ENCODE measurements at regions not wholly inside any gene's neighbourhood (a gene's known extent, or its start where the extent isn't known, plus 50 kb on each side); places are given as distances from the start of the nearest gene placed in this dataset.

DNA sequence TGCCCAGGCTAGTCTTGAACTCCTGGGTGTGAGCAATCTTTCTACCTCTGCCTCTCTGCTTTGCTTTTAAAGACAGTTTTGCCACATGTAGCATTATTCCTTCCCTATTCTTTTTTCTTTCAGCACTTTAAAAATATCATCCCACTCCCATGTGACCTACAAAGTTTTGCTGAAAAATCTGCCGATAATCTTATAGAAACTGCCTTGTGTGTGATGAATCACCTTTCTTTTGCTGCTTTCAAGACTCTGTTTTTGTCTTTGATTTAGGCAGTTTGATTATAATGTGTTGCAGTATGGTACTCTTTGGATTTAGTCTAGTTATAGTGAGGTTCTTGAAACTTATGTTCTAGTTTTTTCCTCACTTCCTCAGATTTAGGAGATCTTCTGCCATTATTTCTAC, 142.0 kb upstream of the KIF2B start:
- H3K4me3 ChIP-seq (ENCODE audit: low read depth, low read length), result no peak overlapping the region
- no peak for DNase-seq (ENCODE audit: low read depth)
- TF ChIP-seq, protein P1, sequence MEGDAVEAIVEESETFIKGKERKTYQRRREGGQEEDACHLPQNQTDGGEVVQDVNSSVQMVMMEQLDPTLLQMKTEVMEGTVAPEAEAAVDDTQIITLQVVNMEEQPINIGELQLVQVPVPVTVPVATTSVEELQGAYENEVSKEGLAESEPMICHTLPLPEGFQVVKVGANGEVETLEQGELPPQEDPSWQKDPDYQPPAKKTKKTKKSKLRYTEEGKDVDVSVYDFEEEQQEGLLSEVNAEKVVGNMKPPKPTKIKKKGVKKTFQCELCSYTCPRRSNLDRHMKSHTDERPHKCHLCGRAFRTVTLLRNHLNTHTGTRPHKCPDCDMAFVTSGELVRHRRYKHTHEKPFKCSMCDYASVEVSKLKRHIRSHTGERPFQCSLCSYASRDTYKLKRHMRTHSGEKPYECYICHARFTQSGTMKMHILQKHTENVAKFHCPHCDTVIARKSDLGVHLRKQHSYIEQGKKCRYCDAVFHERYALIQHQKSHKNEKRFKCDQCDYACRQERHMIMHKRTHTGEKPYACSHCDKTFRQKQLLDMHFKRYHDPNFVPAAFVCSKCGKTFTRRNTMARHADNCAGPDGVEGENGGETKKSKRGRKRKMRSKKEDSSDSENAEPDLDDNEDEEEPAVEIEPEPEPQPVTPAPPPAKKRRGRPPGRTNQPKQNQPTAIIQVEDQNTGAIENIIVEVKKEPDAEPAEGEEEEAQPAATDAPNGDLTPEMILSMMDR (conservative IDR thresholded peaks at IDR 0.05; ENCODE audit: low read depth, low read length), result no peak

DNA sequence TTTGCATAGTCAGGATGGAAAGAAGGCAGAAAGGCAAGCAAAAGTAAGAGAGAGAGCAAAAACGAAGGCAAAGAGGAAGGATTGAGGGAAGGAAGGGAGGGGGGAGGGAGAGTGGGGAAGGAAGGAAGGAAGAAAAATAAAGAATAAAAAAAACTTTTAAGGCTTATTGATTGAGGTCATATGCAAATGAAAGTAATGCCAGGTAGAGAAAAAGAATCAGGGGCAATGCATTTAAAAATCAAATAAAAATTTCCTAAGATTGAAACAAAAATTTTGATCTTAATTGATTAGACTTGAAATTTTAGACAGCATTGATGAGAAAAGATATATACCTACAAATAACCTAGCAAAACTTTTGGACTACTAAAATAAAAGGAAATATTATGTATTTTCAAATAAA, 153.9 kb upstream of the KIF2B start:
- no peak for DNase-seq (ENCODE audit: low read depth)
- H3K4me3 ChIP-seq (ENCODE audit: low read depth, low read length), result no peak overlapping the region
- TF ChIP-seq, protein P1 (conservative IDR thresholded peaks at IDR 0.05; ENCODE audit: low read depth, low read length), result no peak

DNA sequence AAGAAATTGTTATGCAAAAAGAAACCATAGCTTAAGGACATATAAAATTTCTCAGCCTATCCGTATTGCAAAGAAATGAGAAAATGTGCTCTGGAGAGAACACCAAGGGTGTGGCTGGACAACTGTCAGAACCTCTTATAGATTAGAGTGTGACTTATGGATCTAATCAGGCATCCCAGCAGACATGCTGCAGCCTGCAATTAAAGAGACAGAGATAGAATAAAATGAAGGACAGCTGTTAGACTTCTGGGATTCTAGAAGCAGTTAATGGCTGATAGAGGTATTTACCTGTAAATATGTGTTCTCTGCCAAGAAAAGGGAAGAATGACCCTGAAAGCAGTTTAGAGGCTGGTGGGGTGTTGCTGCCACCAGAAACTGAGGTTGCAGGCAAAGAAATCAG, 160.1 kb upstream of the KIF2B start:
- H3K4me3 ChIP-seq (ENCODE audit: low read depth, low read length), result no peak overlapping the region
- DNase-seq (ENCODE audit: low read depth), result no peak
- TF ChIP-seq, protein P1 (conservative IDR thresholded peaks at IDR 0.05; ENCODE audit: low read depth, low read length), result no peak

DNA sequence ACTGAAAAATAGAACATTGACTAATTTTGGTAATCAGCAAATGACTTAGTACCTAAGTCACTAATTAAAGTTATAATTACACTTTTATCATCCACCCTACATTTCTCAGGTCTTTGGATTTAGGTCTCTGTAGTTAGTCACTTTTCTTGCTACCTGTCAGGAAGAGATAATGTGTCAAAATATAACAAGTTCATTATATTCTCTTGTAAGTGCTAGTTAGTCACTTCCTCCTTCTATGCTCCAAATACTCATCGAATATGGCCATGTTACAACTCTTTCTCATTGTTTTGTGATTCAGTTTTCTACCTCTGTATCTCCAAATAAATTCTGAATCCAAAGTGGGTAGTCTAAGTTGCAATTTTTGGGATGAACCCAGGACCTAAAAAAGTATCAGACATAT, 163.5 kb upstream of the KIF2B start:
- TF ChIP-seq, protein P1 (conservative IDR thresholded peaks at IDR 0.05; ENCODE audit: low read depth, low read length), result no peak
- no peak for DNase-seq (ENCODE audit: low read depth)
- H3K4me3 ChIP-seq (ENCODE audit: low read depth, low read length), result no peak overlapping the region

DNA sequence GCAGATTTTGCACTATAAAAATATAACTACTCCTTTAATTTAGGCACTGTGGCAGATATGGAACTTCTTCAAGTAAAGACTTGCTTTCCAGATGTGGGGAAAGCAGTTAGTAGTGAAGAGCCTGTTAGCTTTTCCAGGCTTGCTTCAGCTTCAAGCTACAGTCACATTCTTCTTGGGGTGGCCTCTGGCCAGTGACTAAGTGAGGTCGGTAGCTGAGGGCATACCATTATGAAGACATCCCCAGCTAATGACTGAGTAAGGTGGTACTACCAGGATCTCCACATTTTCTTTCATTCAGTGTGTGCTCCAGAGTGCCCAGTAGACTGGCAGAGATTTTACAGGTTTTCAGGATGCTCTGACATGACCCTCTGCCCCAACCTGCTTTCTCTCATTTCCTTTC, 167.1 kb upstream of the KIF2B start:
- no peak overlapping the region for H3K4me3 ChIP-seq (ENCODE audit: low read depth, low read length)
- TF ChIP-seq, protein P1 (conservative IDR thresholded peaks at IDR 0.05; ENCODE audit: low read depth, low read length), result no peak
- peak; percentile 38 for DNase-seq (ENCODE audit: low read depth)

DNA sequence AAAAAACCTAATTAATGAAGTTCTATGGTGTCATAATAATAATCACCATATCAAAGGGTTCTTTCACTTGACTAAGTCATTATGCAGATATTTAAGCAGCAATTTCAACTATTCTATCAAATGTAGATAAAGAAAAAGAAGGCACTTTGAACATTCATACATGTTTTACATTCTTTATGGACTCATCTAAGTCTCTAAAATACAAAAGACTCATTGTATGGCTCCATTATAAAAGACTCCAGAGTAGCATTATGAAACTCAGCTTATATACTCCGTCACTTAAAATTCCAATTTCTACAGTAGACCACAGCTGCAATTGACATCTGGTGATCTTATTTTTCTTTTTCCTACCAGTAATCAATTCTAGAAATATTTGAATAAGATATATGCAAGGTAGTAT, 173.5 kb upstream of the KIF2B start:
- no peak for DNase-seq (ENCODE audit: low read depth)
- H3K4me3 ChIP-seq (ENCODE audit: low read depth, low read length), result no peak overlapping the region
- TF ChIP-seq, protein P1 (conservative IDR thresholded peaks at IDR 0.05; ENCODE audit: low read depth, low read length), result no peak

DNA sequence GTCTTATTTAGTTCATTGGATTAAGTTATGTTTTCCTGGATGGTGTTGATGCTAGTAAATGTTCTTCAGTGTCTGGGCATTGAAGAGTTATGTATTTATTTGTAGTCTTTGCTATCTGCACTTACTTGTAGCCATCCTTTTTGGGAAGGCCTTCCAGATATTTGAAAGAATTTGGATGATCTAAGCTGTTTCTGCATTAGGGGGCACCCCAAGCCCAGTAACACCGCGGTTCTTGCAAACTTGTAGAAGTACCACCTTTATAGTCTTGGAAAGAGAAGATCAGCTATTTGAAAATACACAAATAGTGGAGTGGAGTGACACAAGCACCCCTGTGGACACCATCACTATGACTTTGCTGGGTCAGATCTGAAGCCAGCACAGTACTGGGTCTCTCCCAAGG, 175.9 kb upstream of the KIF2B start:
- no peak for DNase-seq (ENCODE audit: low read depth)
- TF ChIP-seq, protein P1 (conservative IDR thresholded peaks at IDR 0.05; ENCODE audit: low read depth, low read length), result peak; percentile 21

More for the DNA sequence above, 175.9 kb upstream of the KIF2B start:
- H3K4me3 ChIP-seq (ENCODE audit: low read depth, low read length), result no peak overlapping the region

Data from epithelial cell of proximal tubule (primary cell).